ENCODE measurements at regions not wholly inside any gene's neighbourhood (a gene's known extent, or its start where the extent isn't known, plus 50 kb on each side); places are given as distances from the start of the nearest gene placed in this dataset.

- no peaks in the 10 kb centered on the region for H3K27me3 ChIP-seq (ENCODE audit: control insufficient read depth, insufficient read depth, low read length)
- peaks cover 5% of the 10 kb centered on the region for H3K9me3 ChIP-seq (ENCODE audit: control insufficient read depth, insufficient read depth, low read length)
- no peak for ATAC-seq
- H3K27ac Mint-ChIP-seq: no peak overlapping the region
- DNase-seq: no peak
- H3K4me3 ChIP-seq (ENCODE audit: low read length): no peak overlapping the region
- H3K27me3 Mint-ChIP-seq (ENCODE audit: low read depth in 2 of 2): no peaks in the 10 kb centered on the region
- no peaks in the 10 kb centered on the region for H3K4me1 Mint-ChIP-seq
- no peaks in the 10 kb centered on the region for H3K4me1 ChIP-seq (ENCODE audit: control insufficient read depth, insufficient read depth, low read length)
- 82% methylated on average over 2 of the region's 2 CpGs for WGBS (ENCODE audit: insufficient coverage)
- TF ChIP-seq, protein P1, sequence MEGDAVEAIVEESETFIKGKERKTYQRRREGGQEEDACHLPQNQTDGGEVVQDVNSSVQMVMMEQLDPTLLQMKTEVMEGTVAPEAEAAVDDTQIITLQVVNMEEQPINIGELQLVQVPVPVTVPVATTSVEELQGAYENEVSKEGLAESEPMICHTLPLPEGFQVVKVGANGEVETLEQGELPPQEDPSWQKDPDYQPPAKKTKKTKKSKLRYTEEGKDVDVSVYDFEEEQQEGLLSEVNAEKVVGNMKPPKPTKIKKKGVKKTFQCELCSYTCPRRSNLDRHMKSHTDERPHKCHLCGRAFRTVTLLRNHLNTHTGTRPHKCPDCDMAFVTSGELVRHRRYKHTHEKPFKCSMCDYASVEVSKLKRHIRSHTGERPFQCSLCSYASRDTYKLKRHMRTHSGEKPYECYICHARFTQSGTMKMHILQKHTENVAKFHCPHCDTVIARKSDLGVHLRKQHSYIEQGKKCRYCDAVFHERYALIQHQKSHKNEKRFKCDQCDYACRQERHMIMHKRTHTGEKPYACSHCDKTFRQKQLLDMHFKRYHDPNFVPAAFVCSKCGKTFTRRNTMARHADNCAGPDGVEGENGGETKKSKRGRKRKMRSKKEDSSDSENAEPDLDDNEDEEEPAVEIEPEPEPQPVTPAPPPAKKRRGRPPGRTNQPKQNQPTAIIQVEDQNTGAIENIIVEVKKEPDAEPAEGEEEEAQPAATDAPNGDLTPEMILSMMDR (IDR thresholded peaks at IDR 0.05): no peak
- intact Hi-C loops (cut with micrococcal nuclease): no loop called here
- H3K36me3 ChIP-seq (ENCODE audit: control insufficient read depth, insufficient read depth, low read length): no peaks in the 10 kb centered on the region
- H3K9me3 Mint-ChIP-seq: peaks cover 15 to 17% of the 10 kb centered on the region in 2 donors
- no peak overlapping the region for H3K27ac ChIP-seq (ENCODE audit: low read length)
- H3K4me3 Mint-ChIP-seq: no peak overlapping the region
- H3K36me3 Mint-ChIP-seq: no peaks in the 10 kb centered on the region
These were observed 480.2 kb upstream of the CELF4 start for GRCh38 chr18:38045845-38046244.

DNA sequence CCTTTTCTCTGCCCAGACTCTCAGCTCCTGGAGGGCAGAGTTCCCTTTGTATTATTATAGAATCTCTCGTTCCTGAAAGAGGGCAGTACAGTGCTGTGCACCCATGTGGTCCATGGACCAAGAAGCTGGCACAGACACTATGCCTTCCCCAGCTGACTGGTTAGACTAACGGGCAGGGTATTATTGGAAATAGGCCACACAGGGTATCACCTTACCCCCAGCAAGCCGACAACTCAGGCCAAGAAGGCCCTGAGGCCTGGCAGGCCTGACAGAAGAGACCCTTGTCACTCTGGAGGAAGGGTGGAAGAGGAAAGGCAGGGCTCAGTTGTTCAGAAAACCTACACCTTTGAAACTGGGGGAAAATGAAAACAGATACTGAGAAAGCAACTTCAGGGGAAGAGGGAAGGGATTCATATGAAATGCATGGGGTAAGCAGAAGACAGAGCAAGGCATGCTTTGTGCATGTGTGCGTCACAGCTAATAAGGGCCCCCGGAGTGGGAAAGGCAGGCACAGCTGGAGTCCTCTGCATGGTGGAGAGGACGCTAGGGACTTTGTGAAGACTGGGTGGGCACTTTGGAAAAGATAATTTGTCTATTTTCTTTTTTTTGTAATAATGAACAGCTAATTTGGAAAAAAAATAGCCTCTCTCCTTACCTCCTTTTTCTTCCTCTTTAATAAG, 476.8 kb upstream of the CELF4 start:
- DNase-seq: no peak
- Mint-ChIP-seq H3K4me3 (no peak overlapping the region), H3K36me3 (no peaks in the 10 kb centered on the region), H3K4me1 (no peaks in the 10 kb centered on the region), H3K9me3 (peaks cover 11 to 13% of the 10 kb centered on the region in 2 donors), H3K27ac (no peak overlapping the region), H3K27me3 (ENCODE audit: low read depth in 2 of 2) (no peaks in the 10 kb centered on the region)
- H3K9me3 ChIP-seq (ENCODE audit: control insufficient read depth, insufficient read depth, low read length): peaks cover 5% of the 10 kb centered on the region
- TF ChIP-seq, protein P1 (IDR thresholded peaks at IDR 0.05): no peak
- H3K4me3 ChIP-seq (ENCODE audit: low read length): no peak overlapping the region
- no peaks in the 10 kb centered on the region for H3K4me1 ChIP-seq (ENCODE audit: control insufficient read depth, insufficient read depth, low read length)
- no peak overlapping the region for H3K27ac ChIP-seq (ENCODE audit: low read length)
- intact Hi-C loops (cut with micrococcal nuclease): no loop called here
- H3K27me3 ChIP-seq (ENCODE audit: control insufficient read depth, insufficient read depth, low read length): no peaks in the 10 kb centered on the region
- H3K36me3 ChIP-seq (ENCODE audit: control insufficient read depth, insufficient read depth, low read length): no peaks in the 10 kb centered on the region
- WGBS (ENCODE audit: insufficient coverage): 85% methylated on average over 6 of the region's 6 CpGs
- no peak for ATAC-seq

- no peak overlapping the region for H3K4me3 ChIP-seq (ENCODE audit: low read length)
- Mint-ChIP-seq H3K4me3 (no peak overlapping the region), H3K27ac (no peak overlapping the region), H3K9me3 (peaks cover 11 to 18% of the 10 kb centered on the region in 2 donors), H3K27me3 (ENCODE audit: low read depth in 2 of 2) (no peaks in the 10 kb centered on the region), H3K4me1 (no peaks in the 10 kb centered on the region), H3K36me3 (no peaks in the 10 kb centered on the region)
- H3K27me3 ChIP-seq (ENCODE audit: control insufficient read depth, insufficient read depth, low read length): no peaks in the 10 kb centered on the region
- H3K27ac ChIP-seq (ENCODE audit: low read length): no peak overlapping the region
- no peaks in the 10 kb centered on the region for H3K4me1 ChIP-seq (ENCODE audit: control insufficient read depth, insufficient read depth, low read length)
- peaks cover 7% of the 10 kb centered on the region for H3K9me3 ChIP-seq (ENCODE audit: control insufficient read depth, insufficient read depth, low read length)
- ATAC-seq (no peak), DNase-seq (no peak)
- intact Hi-C loops (cut with micrococcal nuclease): no loop called here
- no peaks in the 10 kb centered on the region for H3K36me3 ChIP-seq (ENCODE audit: control insufficient read depth, insufficient read depth, low read length)
- TF ChIP-seq, protein P1 (IDR thresholded peaks at IDR 0.05): no peak
These were observed 472.6 kb upstream of the CELF4 start for GRCh38 chr18:38038242-38038641.

GRCh38 chr18:38035193-38035592, 469.6 kb upstream of the CELF4 start:
- Mint-ChIP-seq H3K4me3 (no peak overlapping the region), H3K27me3 (ENCODE audit: low read depth in 2 of 2) (no peaks in the 10 kb centered on the region), H3K9me3 (peaks cover 16 to 18% of the 10 kb centered on the region in 2 donors), H3K36me3 (peaks cover 3% of the 10 kb centered on the region), H3K27ac (no peak overlapping the region), H3K4me1 (no peaks in the 10 kb centered on the region)
- H3K27me3 ChIP-seq (ENCODE audit: control insufficient read depth, insufficient read depth, low read length): no peaks in the 10 kb centered on the region
- intact Hi-C loops (cut with micrococcal nuclease): no loop called here
- no peaks in the 10 kb centered on the region for H3K4me1 ChIP-seq (ENCODE audit: control insufficient read depth, insufficient read depth, low read length)
- no peak overlapping the region for H3K4me3 ChIP-seq (ENCODE audit: low read length)
- ATAC-seq (no peak), DNase-seq (no peak)
- no peaks in the 10 kb centered on the region for H3K36me3 ChIP-seq (ENCODE audit: control insufficient read depth, insufficient read depth, low read length)
- no peak overlapping the region for H3K27ac ChIP-seq (ENCODE audit: low read length)
- peaks cover 2% of the 10 kb centered on the region for H3K9me3 ChIP-seq (ENCODE audit: control insufficient read depth, insufficient read depth, low read length)
- WGBS (ENCODE audit: insufficient coverage): 70% methylated on average over 3 of the region's 3 CpGs
- TF ChIP-seq, protein P1 (IDR thresholded peaks at IDR 0.05): no peak
